Glomerular endothelial cell (primary cell): ENCODE measurements at regions not wholly inside any gene's neighbourhood (a gene's known extent, or its start where the extent isn't known, plus 50 kb on each side); places are given as distances from the start of the nearest gene placed in this dataset.

ENCODE experiments used
- DNase-seq: peaks from one replicate; pipeline ENCODE4 v3.0.0-alpha.2; 2011; ENCODE audit warnings: low read depth, low spot score; ENCODE audit errors: extremely low read depth

DNA sequence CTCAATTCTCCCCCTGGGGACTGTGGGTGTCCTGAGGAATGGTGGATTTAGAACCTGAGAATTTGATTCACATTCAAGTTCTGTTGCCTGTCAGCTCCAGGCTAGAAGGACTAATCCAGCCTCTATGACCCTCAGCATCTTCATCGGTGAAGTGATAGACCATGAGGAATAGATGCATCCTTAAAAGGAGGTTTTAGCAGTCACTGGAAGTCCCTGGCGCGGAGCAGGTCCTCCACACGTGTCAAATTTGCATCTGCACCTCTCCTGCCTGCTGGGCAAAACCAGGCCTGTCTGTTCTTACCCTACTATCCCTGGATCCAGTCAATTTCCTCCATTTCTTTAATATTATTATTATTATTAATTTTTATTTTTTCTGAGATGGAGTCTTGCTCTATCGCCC, 808.4 kb downstream of the TBC1D22A start:
- DNase-seq = no peak

- no peak for DNase-seq
Measured at GRCh38 chr22:47570300-47570685, 807.8 kb downstream of the TBC1D22A start.

- no peak for DNase-seq
Measured at GRCh38 chr22:47569389-47570299, 807.2 kb downstream of the TBC1D22A start.

GRCh38 chr22:47568700-47569099, 806.2 kb downstream of the TBC1D22A start:
- DNase-seq = no peak

DNA sequence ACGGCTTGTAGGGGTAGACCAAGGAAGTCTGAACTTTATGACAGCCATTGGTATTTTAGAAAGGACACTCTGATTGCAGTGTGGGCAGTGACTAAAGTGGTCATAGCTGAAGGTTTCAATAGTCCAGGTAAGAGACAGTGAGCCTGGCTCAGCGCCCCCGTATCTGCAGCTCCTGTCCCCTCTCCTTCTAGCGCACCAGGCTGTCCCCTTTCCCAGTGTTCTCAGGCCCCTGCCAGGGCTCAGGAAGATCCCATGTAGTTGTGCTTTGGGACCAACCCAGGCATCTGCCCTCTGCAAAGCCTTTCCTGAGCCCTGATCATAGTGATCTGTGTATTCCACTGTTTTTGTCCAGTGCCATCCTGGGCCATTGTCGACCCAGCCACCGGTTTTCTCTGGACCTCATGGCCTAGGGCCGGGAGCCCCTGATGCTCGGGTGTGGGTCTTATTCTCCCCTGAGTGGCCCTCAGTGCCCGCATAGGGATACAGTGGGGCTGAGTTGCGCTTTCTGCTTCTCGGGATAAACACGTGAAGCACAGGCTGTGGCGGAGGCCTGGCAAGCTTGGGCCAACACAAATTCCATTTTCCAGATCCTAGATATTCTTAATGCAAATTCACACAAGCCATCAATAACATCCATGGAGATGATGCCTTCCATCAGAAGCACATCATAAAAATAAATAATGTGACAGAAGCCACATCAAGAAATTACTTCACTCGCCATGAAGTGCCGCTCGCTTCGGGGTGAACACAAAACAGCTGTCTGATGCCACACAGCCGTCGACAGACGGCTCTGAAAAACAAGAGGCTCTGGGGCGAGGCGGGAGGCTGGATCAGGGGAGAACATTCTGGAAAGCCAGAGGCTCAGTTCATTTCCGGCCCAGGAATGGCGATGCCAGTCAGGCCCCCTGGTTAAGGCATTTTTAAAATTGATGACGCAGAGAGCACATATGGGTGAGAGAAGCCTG, 805.0 kb downstream of the TBC1D22A start:
- no peak for DNase-seq

- DNase-seq = no peak
Measured at GRCh38 chr22:47566491-47566890, 804.0 kb downstream of the TBC1D22A start.

- DNase-seq = no peak
Measured at GRCh38 chr22:47565607-47566006, 803.2 kb downstream of the TBC1D22A start.

DNA sequence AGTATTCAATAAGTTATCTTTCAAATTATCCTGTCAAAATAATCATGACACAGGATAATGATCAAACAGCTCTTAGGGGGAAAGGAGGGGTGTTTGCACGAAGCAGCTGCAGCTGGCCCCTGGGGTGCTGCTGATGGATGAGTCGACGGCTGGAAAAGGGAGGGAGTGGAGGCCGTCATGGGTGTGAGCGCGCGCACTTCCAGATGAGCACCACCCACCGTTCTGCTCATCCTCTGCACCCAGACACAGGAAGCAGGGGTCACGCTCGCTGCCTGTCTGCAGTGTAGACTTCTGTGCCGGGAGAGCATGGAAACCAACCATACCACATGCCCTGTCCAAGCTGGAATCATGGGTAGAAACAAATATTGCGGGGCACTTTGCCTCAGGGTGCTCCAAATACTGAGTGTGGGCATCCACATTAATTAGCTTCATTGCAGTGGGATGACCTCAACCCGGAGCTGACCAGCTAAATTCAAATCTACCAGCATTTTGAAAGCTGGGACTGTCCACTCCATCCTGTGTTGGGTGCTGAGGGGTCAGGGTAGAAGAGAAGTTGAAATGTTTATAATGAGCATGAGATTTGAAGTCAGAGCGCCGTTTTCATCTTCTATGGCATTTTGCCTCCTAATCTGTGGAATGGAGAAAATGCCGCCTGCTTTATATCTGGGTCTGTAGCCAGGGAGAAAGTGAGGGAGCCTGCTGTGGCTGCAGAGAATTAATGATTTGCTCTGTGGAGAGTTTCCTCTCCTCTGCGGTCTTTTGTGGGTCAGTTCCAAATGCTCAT, 802.4 kb downstream of the TBC1D22A start:
- DNase-seq = no peak

DNA sequence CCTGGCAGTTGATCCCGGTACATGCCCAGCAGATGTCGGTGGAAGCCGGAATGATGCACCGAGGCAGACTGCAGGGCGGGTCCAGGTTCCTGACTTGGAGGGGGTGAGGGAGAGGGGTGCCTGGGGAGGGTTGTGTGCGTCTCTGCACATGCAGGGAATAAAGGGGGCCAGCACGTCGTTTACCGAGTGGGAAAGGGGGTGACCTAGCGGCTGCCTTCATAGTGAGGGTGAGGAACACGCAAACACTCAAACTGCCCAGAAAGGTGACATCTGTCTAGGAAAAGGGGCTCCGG, 801.7 kb downstream of the TBC1D22A start:
- DNase-seq = no peak

DNA sequence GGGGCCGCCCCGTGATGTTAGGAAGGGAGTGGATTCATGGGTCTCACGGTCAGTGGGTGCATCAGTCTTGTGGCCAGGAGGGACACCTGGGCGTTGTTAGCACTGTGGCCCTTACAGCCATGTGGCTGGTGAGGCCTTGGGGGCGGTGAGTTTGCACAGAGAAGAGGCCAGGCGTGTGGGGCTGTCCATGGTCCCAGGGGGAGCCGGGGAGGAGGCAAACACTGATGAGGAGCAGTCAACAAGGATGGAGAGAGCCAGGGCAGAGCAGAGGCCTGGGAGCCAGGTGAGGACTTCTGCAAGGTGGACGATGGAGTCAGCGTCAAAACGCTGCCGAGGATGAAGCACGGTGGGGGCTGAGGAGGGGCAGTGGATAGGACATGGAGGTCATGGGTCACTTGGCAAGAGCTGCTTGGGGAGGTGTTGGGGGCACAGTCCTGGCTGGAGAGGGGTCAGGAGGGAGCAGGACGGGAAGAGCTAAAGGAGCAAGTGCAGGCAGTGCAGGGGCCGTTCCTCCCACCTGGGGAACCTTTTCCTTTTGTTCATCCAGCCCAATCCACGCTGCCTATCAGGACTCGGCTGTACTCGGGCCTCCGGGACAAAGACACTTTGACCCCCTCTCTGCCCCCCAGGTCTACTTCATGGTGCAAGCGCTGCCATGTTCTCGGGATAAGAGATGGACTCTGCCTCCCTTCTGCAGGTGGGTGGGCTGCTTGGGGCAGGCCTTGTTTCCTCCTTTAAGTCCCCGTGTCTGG, 801.1 kb downstream of the TBC1D22A start:
- no peak for DNase-seq

DNA sequence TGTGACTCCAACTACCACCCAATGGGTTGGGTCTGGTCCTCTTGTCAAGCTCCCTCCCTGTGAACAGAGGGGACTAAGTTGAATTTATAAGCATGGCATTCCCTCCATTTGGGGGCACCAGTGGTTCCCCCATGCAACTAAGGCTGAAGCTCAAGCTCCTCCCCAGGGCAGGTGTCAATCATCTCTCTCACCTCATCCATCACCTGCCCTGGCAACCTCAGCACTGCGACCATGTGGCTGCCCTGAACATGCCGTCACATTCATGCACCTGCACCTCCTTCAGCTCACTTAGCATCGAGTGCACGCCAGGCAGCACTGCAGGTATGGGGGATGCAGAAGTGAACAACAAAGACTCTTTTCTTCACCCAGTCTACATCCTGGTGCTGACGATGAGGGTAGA, 799.3 kb downstream of the TBC1D22A start:
- DNase-seq = no peak

DNA sequence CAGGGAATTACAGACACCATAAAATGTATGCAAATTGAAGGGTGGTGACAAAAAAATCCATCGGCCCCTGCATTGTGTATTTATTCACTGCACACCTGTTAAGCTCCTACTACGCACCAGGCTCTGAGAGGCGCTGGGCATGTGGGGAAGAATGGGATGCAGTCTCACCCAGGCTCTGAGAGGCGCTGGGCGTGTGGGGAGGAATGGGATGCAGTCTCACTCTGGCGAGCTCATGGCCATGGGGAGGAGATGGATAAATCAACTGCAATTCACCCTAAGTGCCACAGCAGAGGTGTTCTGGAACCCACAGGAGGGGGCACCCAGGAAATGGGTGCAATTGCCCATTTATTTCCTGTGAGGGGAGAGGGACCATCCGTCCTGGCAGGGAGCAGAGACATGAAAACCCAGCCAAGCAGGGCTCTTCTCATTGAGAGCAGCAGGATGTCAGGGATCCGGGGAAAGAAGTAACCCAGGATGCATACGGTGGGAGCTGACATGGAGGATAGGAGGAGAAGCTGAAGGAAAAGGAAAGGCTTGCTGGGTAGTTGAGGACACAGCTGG, 798.7 kb downstream of the TBC1D22A start:
- no peak for DNase-seq

DNA sequence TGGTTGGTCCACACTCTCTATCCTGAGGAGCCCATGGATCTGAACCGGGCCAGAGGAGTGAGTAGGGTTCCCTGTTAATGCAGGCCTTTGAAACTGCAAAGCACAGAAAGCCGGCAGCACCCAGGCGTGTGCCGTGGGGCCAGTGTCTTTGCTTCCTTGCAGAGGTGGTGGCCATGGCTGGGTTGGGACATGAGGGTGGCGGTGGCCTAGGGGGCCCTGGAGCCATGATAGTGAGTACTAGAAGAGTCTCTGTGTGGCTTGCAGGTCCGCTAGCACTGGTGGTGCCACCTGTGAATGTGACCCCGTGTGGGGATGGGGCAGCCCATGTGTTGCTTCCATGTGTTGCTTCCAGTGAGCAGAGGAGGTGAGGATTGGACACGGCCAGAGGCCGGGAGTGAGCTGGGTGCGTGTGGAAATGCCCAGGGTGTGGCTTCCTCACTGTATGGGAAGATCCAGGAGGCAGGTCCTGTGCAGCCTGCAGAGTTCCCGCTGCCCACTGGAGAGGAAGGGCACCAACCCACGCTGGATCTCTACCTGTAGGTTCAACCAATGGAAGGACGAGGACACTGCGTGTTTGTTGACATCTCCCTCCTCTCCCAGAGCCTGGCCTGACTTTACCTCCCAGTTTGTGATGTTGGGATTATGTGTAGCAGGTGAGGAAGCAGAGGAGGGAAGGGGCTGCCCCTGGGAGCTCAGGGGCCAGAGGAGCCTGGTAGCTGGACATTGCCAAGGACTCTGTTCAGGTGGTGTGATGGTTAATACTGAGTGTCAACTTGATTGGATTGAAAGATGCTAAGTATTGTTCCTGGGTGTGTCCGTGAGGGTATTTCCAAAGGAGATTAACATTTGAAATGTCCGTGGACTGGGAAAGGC, 796.6 kb downstream of the TBC1D22A start:
- DNase-seq = no peak

- no peak for DNase-seq
Measured at GRCh38 chr22:47556473-47556872, 794.0 kb downstream of the TBC1D22A start.

DNA sequence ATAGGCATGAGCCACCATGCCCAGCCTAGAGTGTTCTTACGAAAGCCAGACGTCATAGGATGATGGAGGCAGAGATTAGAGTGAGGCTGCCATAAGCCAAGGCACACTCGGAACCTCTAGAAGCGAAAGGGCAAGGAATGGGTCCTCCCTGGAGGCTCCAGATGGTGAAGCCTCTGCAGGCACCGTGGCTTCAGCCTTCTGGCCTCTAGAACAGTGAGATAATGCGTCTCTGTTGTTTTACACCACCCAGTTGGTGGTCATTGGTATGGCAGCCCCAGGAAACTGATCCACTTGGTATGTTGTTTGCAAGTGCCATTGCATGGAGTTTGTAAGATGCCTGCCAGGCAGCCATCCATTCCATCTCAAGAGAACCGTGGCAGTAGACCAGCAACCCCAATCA, 791.0 kb downstream of the TBC1D22A start:
- no peak for DNase-seq

DNA sequence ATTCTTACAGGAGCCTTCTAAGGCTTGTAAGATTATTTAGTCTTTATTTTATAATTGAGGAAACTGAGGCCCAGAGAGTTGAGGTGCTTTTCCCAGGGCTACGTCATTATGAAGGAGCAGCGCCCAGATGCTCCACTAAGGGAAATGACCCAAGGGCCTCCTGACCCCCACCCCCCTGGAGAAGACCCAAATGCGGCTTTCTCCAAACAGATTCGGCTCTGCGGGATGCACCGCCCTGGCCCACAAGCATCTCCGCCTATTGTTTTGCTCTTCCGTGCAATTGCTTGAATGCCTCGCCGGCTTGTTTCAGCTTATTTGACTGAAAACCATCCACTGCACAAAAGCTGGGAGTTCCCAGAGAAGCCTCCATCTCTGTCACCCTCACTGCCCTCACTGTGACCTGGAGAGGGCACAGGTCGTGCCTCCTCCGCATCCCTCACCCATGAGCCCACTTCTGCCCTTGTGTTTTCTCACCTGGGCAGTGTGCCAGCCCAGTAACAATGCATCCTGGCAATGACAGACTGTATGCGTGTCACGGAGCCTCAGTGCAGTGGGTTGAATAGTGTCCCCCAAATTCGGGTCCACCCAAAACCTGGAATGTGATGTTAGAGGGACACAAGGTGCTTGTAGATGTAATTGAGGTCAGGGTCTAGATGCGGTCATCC, 790.2 kb downstream of the TBC1D22A start:
- no peak for DNase-seq

DNA sequence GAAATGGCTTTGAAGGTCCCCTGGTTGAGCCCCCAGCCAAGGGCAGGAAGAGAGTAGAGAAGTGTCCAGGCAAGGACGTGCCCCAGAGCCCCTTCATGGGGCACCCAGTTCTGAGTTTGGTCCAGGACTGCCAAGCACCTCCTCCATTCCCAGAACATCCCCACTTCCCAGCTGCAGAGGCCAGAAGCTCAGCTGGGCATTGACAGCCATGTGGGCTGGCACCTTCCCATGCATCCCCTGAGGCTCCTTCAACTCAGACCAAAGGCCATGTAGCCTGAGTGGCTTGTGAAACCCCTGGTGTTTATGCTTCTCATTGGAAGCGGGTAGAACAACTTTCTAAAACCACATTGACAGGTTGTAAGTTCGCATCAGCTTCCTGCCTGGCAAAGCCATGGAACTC, 789.6 kb downstream of the TBC1D22A start:
- DNase-seq = no peak

GRCh38 chr22:47551431-47551775, 789.0 kb downstream of the TBC1D22A start:
- no peak for DNase-seq
